ENCODE measurements at regions not wholly inside any gene's neighbourhood (a gene's known extent, or its start where the extent isn't known, plus 50 kb on each side); places are given as distances from the start of the nearest gene placed in this dataset.
"Not testable (repeated sequence)": the region's sequence is repeated elsewhere in the genome, so short reads cannot be mapped to it uniquely, and the experiment has no call there.

GRCh38 chr3:174336784-174337183 is 522.4 kb upstream of the NAALADL2 start:
- DNase-seq: no peak

- no peak for DNase-seq
Observed at GRCh38 chr3:174337227-174337626, 521.9 kb upstream of the NAALADL2 start.

GRCh38 chr3:174340624-174341587 is 518.2 kb upstream of the NAALADL2 start:
- no peak for DNase-seq

- DNase-seq: no peak
Observed at GRCh38 chr3:174342171-174342570, 517.0 kb upstream of the NAALADL2 start.

- no peak for DNase-seq
Observed at GRCh38 chr3:174342941-174343501, 516.1 kb upstream of the NAALADL2 start.

- no peak for DNase-seq
Observed at GRCh38 chr3:174346141-174346540, 513.0 kb upstream of the NAALADL2 start.

- no peak for DNase-seq
Observed at GRCh38 chr3:174346571-174346970, 512.6 kb upstream of the NAALADL2 start.

- no peak for DNase-seq
Observed at GRCh38 chr3:174347474-174348138, 511.5 kb upstream of the NAALADL2 start.

GRCh38 chr3:174352227-174352626 is 506.9 kb upstream of the NAALADL2 start:
- DNase-seq: no peak

GRCh38 chr3:174355505-174355904 is 503.6 kb upstream of the NAALADL2 start:
- DNase-seq: no peak

- DNase-seq: no peak
Observed at GRCh38 chr3:174356596-174356995, 502.5 kb upstream of the NAALADL2 start.

- no peak for DNase-seq
Observed at GRCh38 chr3:174358252-174358651, 500.9 kb upstream of the NAALADL2 start.

GRCh38 chr3:174362556-174362955 is 496.6 kb upstream of the NAALADL2 start:
- DNase-seq: no peak

GRCh38 chr3:174363256-174363655 is 495.9 kb upstream of the NAALADL2 start:
- DNase-seq: no peak

GRCh38 chr3:174365796-174366195 is 493.3 kb upstream of the NAALADL2 start:
- DNase-seq: no peak

GRCh38 chr3:174366904-174367303 is 492.2 kb upstream of the NAALADL2 start:
- not testable (repeated sequence) for DNase-seq

GRCh38 chr3:174376346-174376745 is 482.8 kb upstream of the NAALADL2 start:
- no peak for DNase-seq

- DNase-seq: no peak
Observed at GRCh38 chr3:174377096-174377495, 482.0 kb upstream of the NAALADL2 start.

- DNase-seq: no peak
Observed at GRCh38 chr3:174377684-174378083, 481.4 kb upstream of the NAALADL2 start.

GRCh38 chr3:174382878-174383277 is 476.3 kb upstream of the NAALADL2 start:
- DNase-seq: no peak

GRCh38 chr3:174387736-174388135 is 471.4 kb upstream of the NAALADL2 start:
- DNase-seq: no peak

- DNase-seq: peak; percentile 38
Observed at GRCh38 chr3:174397848-174398247, 461.3 kb upstream of the NAALADL2 start.

GRCh38 chr3:174398761-174399160 is 460.4 kb upstream of the NAALADL2 start:
- DNase-seq: no peak

- no peak for DNase-seq
Observed at GRCh38 chr3:174403831-174404230, 455.3 kb upstream of the NAALADL2 start.

Measured in COR-L47 (cell line).